Activated naive CD4-positive, alpha-beta T cell treated with anti-CD3 and anti-CD28 coated beads, Interleukin-2, amount 10 ng/mL, durations not matched to agents 7 days and 5 days (primary cell): ENCODE measurements at regions not wholly inside any gene's neighbourhood (a gene's known extent, or its start where the extent isn't known, plus 50 kb on each side); places are given as distances from the start of the nearest gene placed in this dataset.

Source experiments
- CTCF ChIA-PET: fragments of 350-600 bp; sonication (Branson Sonifier 250); formaldehyde crosslinking; loops from one replicate; lab custom pipeline; 2021; ENCODE audit warnings: antibody characterized with exemption; lab: Charles Lee
- DNase-seq: peaks from one replicate; pipeline ENCODE4 v3.0.0-alpha.2; 2020
- H3K27ac Mint-ChIP-seq: one replicate; pipeline ENCODE4 v1.8.0; 2021; ENCODE audit warnings: mild to moderate bottlenecking, moderate library complexity, mixed read lengths
- H3K27me3 Mint-ChIP-seq: one replicate; pipeline ENCODE4 v1.8.0; 2021; ENCODE audit warnings: mild to moderate bottlenecking, mixed read lengths
- H3K36me3 Mint-ChIP-seq: one replicate; pipeline ENCODE4 v1.8.0; 2021; ENCODE audit warnings: mixed read lengths
- H3K4me1 Mint-ChIP-seq: one replicate; pipeline ENCODE4 v1.8.0; 2021; ENCODE audit warnings: mixed read lengths
- H3K4me3 Mint-ChIP-seq: one replicate; pipeline ENCODE4 v1.8.0; 2021; ENCODE audit warnings: mild to moderate bottlenecking, moderate library complexity, mixed read lengths
- H3K9me3 Mint-ChIP-seq: one replicate; pipeline ENCODE4 v1.8.0; 2021; ENCODE audit warnings: mixed read lengths

GRCh38 chrX:7244405-7244804 lies 96.5 kb upstream of the PUDP start:
- Mint-ChIP-seq H3K27ac (no peak overlapping the region), H3K27me3 (no peaks in the 10 kb centered on the region), H3K9me3 (no peaks in the 10 kb centered on the region), H3K4me1 (no peaks in the 10 kb centered on the region), H3K4me3 (no peak overlapping the region), H3K36me3 (no peaks in the 10 kb centered on the region)
- DNase-seq: no peak
- CTCF ChIA-PET: no interaction called here

DNA sequence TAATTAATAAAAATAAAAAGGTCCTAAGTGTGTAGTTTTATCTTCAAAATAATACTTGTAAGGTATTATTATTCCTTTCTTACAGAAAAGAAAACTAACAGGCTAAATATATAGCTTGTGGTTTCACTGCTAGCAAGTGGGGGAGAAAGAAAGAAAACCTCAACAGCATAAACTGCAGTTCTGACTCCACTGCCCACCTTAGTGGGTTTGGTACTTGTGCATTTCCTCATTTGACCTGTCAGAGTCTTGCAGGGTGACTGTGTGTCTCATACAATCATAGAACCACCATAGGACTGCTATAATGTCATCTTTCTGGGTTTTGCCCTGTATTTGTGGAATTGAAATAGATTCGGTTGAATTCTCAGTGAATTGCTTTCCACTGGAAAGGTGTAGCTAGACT lies 94.7 kb upstream of the PUDP start:
- no peak overlapping the region for H3K27ac Mint-ChIP-seq
- H3K9me3 Mint-ChIP-seq: no peaks in the 10 kb centered on the region
- no peaks in the 10 kb centered on the region for H3K27me3 Mint-ChIP-seq
- CTCF ChIA-PET: no interaction called here
- H3K36me3 Mint-ChIP-seq: no peaks in the 10 kb centered on the region
- no peak overlapping the region for H3K4me3 Mint-ChIP-seq
- H3K4me1 Mint-ChIP-seq: no peaks in the 10 kb centered on the region
- DNase-seq: no peak

- Mint-ChIP-seq H3K4me1 (no peaks in the 10 kb centered on the region), H3K9me3 (no peaks in the 10 kb centered on the region), H3K36me3 (no peaks in the 10 kb centered on the region), H3K4me3 (no peak overlapping the region), H3K27ac (no peak overlapping the region), H3K27me3 (no peaks in the 10 kb centered on the region)
- DNase-seq: no peak
- CTCF ChIA-PET: no interaction called here
Observed at GRCh38 chrX:7240929-7241328, 93.0 kb upstream of the PUDP start.

DNA sequence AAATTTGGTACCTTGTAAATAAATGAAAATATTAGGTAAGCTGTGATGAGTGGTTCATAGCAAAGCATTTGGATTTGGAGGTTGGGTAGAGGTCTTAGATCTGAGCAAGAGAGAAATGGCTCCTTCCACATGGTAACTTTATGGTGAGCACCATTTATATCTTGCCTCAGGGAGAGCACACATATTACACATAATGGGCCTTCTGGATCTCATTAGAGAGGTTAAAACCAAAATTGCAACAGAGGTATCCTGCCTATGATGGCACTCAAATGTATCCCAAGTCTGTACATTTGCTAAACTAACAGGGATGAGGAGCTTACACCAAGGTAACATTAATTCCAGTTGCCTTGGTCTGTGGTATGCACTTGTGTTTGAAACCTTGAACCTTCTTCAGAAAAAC lies 87.1 kb upstream of the PUDP start:
- CTCF ChIA-PET: no interaction called here
- Mint-ChIP-seq H3K9me3 (no peaks in the 10 kb centered on the region), H3K4me1 (no peaks in the 10 kb centered on the region), H3K4me3 (no peak overlapping the region), H3K27ac (no peak overlapping the region), H3K27me3 (no peaks in the 10 kb centered on the region), H3K36me3 (no peaks in the 10 kb centered on the region)
- DNase-seq: no peak

GRCh38 chrX:7233580-7234406 lies 85.8 kb upstream of the PUDP start:
- no peak overlapping the region for H3K27ac Mint-ChIP-seq

GRCh38 chrX:7228226-7228625 lies 80.3 kb upstream of the PUDP start:
- H3K27ac Mint-ChIP-seq: no peak overlapping the region
- no peaks in the 10 kb centered on the region for H3K4me1 Mint-ChIP-seq
- DNase-seq: no peak
- no peaks in the 10 kb centered on the region for H3K36me3 Mint-ChIP-seq
- no peak overlapping the region for H3K4me3 Mint-ChIP-seq
- CTCF ChIA-PET: no interaction called here
- H3K9me3 Mint-ChIP-seq: no peaks in the 10 kb centered on the region
- H3K27me3 Mint-ChIP-seq: no peaks in the 10 kb centered on the region

More at GRCh38 chrX:7233580-7234406, 85.8 kb upstream of the PUDP start:
- Mint-ChIP-seq H3K27me3 (no peaks in the 10 kb centered on the region), H3K4me3 (no peak overlapping the region), H3K36me3 (no peaks in the 10 kb centered on the region), H3K4me1 (no peaks in the 10 kb centered on the region), H3K9me3 (no peaks in the 10 kb centered on the region)
- no peak for DNase-seq
- CTCF ChIA-PET: no interaction called here

GRCh38 chrX:7225338-7225737 lies 77.4 kb upstream of the PUDP start:
- Mint-ChIP-seq H3K27ac (no peak overlapping the region), H3K27me3 (no peaks in the 10 kb centered on the region), H3K4me3 (no peak overlapping the region), H3K4me1 (no peaks in the 10 kb centered on the region), H3K9me3 (peaks cover 2% of the 10 kb centered on the region), H3K36me3 (no peaks in the 10 kb centered on the region)
- CTCF ChIA-PET: no interaction called here
- DNase-seq: no peak

DNA sequence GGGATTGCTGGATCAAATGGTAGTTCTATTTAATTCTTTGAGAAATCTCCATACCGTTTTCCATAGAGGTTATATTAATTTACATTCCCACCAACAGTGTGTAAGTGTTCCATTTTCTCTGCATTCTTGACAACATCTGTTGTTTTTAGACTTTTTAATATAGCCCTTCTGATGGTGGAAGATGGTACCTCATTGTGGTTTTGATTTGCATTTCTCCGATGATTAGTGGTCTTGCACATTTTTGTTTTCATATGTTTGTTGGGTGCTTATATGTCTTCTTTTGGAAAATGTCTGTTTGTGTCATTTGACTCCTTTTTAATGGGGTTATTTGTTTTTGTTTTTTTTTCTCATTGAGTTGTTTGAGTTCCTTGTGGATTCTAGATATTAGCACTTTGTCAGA lies 75.3 kb upstream of the PUDP start:
- DNase-seq: no peak
- peaks cover 2% of the 10 kb centered on the region for H3K9me3 Mint-ChIP-seq
- H3K4me3 Mint-ChIP-seq: no peak overlapping the region
- no peaks in the 10 kb centered on the region for H3K27me3 Mint-ChIP-seq
- no peaks in the 10 kb centered on the region for H3K36me3 Mint-ChIP-seq
- H3K4me1 Mint-ChIP-seq: no peaks in the 10 kb centered on the region
- no peak overlapping the region for H3K27ac Mint-ChIP-seq
- CTCF ChIA-PET: no interaction called here

DNA sequence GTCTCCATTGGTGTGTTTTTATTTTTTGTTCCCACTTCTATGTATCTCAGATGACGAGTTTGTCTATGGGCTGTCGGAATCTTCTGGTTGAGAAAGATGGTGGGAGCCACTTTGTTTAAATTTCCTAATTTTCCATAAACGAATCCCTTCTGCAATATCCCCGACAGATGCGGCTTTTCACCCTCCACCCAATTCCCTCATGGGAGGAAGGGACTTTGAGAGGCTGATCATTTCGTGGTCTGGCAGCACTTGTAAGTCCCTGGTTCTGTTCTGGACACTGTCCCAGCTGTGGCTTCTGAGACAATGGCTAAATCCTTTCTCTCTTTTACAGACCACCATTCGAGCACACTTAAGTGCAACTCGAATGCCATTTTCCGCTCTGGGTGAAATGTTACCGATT lies 72.2 kb upstream of the PUDP start:
- CTCF ChIA-PET: no interaction called here
- Mint-ChIP-seq H3K4me3 (no peak overlapping the region), H3K36me3 (no peaks in the 10 kb centered on the region), H3K27me3 (no peaks in the 10 kb centered on the region), H3K27ac (no peak overlapping the region), H3K9me3 (peaks cover 2% of the 10 kb centered on the region), H3K4me1 (no peaks in the 10 kb centered on the region)
- DNase-seq: no peak

GRCh38 chrX:7219153-7219705 lies 71.3 kb upstream of the PUDP start:
- Mint-ChIP-seq H3K4me3 (no peak overlapping the region), H3K27me3 (no peaks in the 10 kb centered on the region), H3K9me3 (peaks cover 2% of the 10 kb centered on the region), H3K4me1 (no peaks in the 10 kb centered on the region), H3K27ac (no peak overlapping the region), H3K36me3 (no peaks in the 10 kb centered on the region)
- DNase-seq: no peak
- CTCF ChIA-PET: no interaction called here

- Mint-ChIP-seq H3K36me3 (no peaks in the 10 kb centered on the region), H3K4me3 (no peak overlapping the region), H3K27me3 (no peaks in the 10 kb centered on the region), H3K9me3 (peaks cover 2% of the 10 kb centered on the region), H3K27ac (no peak overlapping the region), H3K4me1 (no peaks in the 10 kb centered on the region)
- no peak for DNase-seq
- CTCF ChIA-PET: no interaction called here
Observed at GRCh38 chrX:7218321-7219152, 70.6 kb upstream of the PUDP start.

- no peak overlapping the region for H3K4me3 Mint-ChIP-seq
- no peaks in the 10 kb centered on the region for H3K27me3 Mint-ChIP-seq
- no peak for DNase-seq
- H3K27ac Mint-ChIP-seq: no peak overlapping the region
- H3K4me1 Mint-ChIP-seq: no peaks in the 10 kb centered on the region
- H3K9me3 Mint-ChIP-seq: peaks cover 2% of the 10 kb centered on the region
- H3K36me3 Mint-ChIP-seq: no peaks in the 10 kb centered on the region
- CTCF ChIA-PET: no interaction called here
Observed at GRCh38 chrX:7216981-7217587, 69.1 kb upstream of the PUDP start.

- Mint-ChIP-seq H3K27me3 (no peaks in the 10 kb centered on the region), H3K4me1 (no peaks in the 10 kb centered on the region), H3K27ac (no peak overlapping the region), H3K36me3 (no peaks in the 10 kb centered on the region), H3K4me3 (no peak overlapping the region), H3K9me3 (peaks cover 1% of the 10 kb centered on the region)
- no peak for DNase-seq
- CTCF ChIA-PET: no interaction called here
Observed at GRCh38 chrX:7215842-7216241, 67.9 kb upstream of the PUDP start.

DNA sequence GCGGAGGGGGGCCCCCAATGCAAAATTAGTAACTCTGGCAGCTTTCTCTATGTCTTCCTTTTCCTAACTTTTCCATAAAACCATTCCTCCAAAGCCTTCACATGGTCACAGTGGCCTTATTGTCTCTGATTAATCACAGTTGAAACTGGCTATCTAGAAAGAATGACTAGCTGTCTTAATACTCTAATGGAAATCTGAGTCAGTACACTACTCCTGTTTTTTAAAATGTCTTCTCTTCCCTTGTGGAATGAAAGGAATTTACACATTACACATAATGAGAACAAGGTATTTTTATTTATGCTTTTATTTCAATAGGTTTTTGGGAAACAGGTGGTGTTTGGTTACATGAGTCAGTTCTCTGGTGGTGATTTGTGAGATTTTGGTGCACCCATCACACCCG lies 66.3 kb upstream of the PUDP start:
- H3K9me3 Mint-ChIP-seq: no peaks in the 10 kb centered on the region
- no peak overlapping the region for H3K27ac Mint-ChIP-seq
- no peak for DNase-seq
- no peaks in the 10 kb centered on the region for H3K27me3 Mint-ChIP-seq
- CTCF ChIA-PET: no interaction called here
- H3K4me1 Mint-ChIP-seq: no peaks in the 10 kb centered on the region
- no peaks in the 10 kb centered on the region for H3K36me3 Mint-ChIP-seq
- no peak overlapping the region for H3K4me3 Mint-ChIP-seq
